Esophagus muscularis mucosa (tissue), 4 donors: ENCODE measurements at regions not wholly inside any gene's neighbourhood (a gene's known extent, or its start where the extent isn't known, plus 50 kb on each side); places are given as distances from the start of the nearest gene placed in this dataset.

Source experiments
- DNase-seq: peaks from one replicate; pipeline ENCODE4 v3.0.0-alpha.2; 2017; ENCODE audit errors: extremely low spot score
- H3K27ac ChIP-seq, 4 donors: fragments of 200-600 bp; sonication (generic); replicated peaks in 1 of 4; 1 replicate in 3 of 4; 2 replicates in 1 of 4; pipeline ENCODE4 v1.5.1; 2016 to 2019; ENCODE audit warnings: mild to moderate bottlenecking in 1 of 4
- H3K27me3 ChIP-seq, 4 donors: fragments of 200-600 bp; sonication (generic); one replicate each; pipeline versions ENCODE4 v1.5.1 to v1.6.0; 2016 to 2019
- H3K36me3 ChIP-seq, 4 donors: fragments of 200-600 bp; sonication (generic); one replicate each; pipeline ENCODE4 v1.5.1; 2016 to 2019
- H3K4me1 ChIP-seq, 4 donors: fragments of 200-600 bp; sonication (generic); one replicate each; pipeline ENCODE4 v1.5.1; 2016 to 2019
- H3K4me3 ChIP-seq, 4 donors: fragments of 200-600 bp; sonication (generic); 1 replicate in 2 of 4; 2 replicates in 2 of 4; pipeline ENCODE4 v1.5.1; 2016 to 2019; ENCODE audit warnings: mild to moderate bottlenecking in 4 of 4, moderate library complexity in 1 of 4
- H3K9me3 ChIP-seq, 4 donors: fragments of 200-600 bp; sonication (generic); 1 replicate in 3 of 4; 2 replicates in 1 of 4; pipeline ENCODE4 v1.5.1; 2016 to 2019
- EP300 ChIP-seq: sonication (generic); formaldehyde crosslinking; IDR thresholded peaks from one replicate; pipeline ENCODE4 v1.6.1; 2017; ENCODE audit warnings: antibody characterized with exemption
- POLR2A ChIP-seq: fragments of 450-650 bp; IDR thresholded peaks from one replicate; pipeline ENCODE4 v1.6.1; 2017; ENCODE audit warnings: antibody characterized with exemption, moderate library complexity, mild to moderate bottlenecking, low read depth
- POLR2AphosphoS5 ChIP-seq, 2 donors: sonication (generic); formaldehyde crosslinking; IDR thresholded peaks; one replicate each; pipeline ENCODE4 v1.6.1; 2017; ENCODE audit warnings: antibody characterized with exemption in 2 of 2
- WGBS: methylation state at CpG from one replicate; pipeline ENCODE4 v1.1.5; 2018; 5-methylcytosine and 5-hydroxymethylcytosine counted together
- intact Hi-C: fragments of 100-400 bp; cut with DNase I; formaldehyde crosslinking; loops from one replicate; pipeline ENCODE4 v1.15.1; 2023
- TF ChIP-seq, protein P1 (sequence below), 3 experiments: fragments of 200-600 bp in 2 of 3; fragments of 450-650 bp in 1 of 3; sonication (generic) in 2 of 3; IDR thresholded peaks; one replicate each; pipeline ENCODE4 v1.5.1; 2017 to 2019; ENCODE audit warnings: antibody characterized with exemption in 3 of 3, mild to moderate bottlenecking in 2 of 3, moderate library complexity in 1 of 3

DNA sequence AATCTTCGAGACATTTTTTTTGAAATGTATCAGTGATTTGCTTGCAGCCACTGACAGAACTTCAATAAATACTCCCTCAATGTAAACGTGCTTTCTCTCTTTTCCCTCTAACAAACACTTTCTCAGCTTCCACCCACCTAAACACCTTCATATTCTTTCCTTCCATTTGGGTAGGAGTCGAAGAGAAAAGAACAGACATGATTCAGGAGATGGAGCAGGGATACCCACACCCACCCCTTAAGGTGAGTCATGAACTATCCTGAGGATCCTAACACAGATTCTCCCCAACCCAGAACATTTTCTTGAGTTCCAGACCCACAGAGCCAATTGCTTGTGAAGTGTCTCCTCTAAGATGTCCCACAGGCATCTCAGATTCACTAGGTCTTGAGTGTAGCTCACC lies 488.8 kb downstream of the CDK5RAP2 start:
- Histone ChIP-seq H3K27ac (no peak overlapping the region), H3K4me1 (no peaks in the 10 kb centered on the region), H3K4me3 (no peak overlapping the region), H3K9me3 (peaks cover 0 to 2% (median under 1%) of the 10 kb centered on the region in 4 donors), H3K36me3 (no peaks in the 10 kb centered on the region), H3K27me3 (no peaks in the 10 kb centered on the region)
- WGBS: 51% methylated on average over 3 of the region's 3 CpGs
- no peak for TF ChIP-seq EP300
- TF ChIP-seq, protein P1, sequence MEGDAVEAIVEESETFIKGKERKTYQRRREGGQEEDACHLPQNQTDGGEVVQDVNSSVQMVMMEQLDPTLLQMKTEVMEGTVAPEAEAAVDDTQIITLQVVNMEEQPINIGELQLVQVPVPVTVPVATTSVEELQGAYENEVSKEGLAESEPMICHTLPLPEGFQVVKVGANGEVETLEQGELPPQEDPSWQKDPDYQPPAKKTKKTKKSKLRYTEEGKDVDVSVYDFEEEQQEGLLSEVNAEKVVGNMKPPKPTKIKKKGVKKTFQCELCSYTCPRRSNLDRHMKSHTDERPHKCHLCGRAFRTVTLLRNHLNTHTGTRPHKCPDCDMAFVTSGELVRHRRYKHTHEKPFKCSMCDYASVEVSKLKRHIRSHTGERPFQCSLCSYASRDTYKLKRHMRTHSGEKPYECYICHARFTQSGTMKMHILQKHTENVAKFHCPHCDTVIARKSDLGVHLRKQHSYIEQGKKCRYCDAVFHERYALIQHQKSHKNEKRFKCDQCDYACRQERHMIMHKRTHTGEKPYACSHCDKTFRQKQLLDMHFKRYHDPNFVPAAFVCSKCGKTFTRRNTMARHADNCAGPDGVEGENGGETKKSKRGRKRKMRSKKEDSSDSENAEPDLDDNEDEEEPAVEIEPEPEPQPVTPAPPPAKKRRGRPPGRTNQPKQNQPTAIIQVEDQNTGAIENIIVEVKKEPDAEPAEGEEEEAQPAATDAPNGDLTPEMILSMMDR (IDR thresholded peaks at IDR 0.05): no peak
- no peak for TF ChIP-seq POLR2A
- TF ChIP-seq POLR2AphosphoS5 (IDR thresholded peaks at IDR 0.05): no peak
- no peak for DNase-seq
- intact Hi-C loops: no loop called here

DNA sequence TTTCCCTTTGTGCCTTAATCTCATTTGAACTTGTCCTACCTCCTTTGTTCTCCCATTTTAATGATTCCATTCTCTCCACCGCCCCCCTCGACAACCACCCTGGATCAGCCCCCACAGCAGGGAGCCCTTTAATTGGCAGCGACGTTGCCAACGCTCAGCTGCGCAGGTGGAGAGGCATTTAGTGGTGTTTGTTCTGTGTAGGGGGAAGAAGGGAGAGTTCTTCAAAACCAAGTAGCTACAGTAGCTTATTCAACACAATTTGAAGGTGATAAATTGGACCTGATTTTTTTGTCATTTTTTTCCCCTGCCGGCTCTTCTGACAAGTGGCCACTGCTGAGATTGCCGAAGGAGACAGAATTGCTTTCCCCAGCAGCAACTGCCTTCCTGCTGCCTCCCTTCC lies 499.1 kb downstream of the CDK5RAP2 start:
- Histone ChIP-seq H3K36me3 (no peaks in the 10 kb centered on the region), H3K9me3 (peaks cover 0 to 17% (median 9%) of the 10 kb centered on the region in 4 donors), H3K27me3 (no peaks in the 10 kb centered on the region), H3K27ac (no peak overlapping the region), H3K4me3 (no peak overlapping the region), H3K4me1 (no peaks in the 10 kb centered on the region)
- no peak for DNase-seq
- 33% methylated on average over 8 of the region's 8 CpGs for WGBS
- TF ChIP-seq POLR2AphosphoS5 (IDR thresholded peaks at IDR 0.05) (no peak), EP300 (no peak), POLR2A (no peak)
- TF ChIP-seq, protein P1 (IDR thresholded peaks at IDR 0.05): no peak
- intact Hi-C loops: no loop called here

DNA sequence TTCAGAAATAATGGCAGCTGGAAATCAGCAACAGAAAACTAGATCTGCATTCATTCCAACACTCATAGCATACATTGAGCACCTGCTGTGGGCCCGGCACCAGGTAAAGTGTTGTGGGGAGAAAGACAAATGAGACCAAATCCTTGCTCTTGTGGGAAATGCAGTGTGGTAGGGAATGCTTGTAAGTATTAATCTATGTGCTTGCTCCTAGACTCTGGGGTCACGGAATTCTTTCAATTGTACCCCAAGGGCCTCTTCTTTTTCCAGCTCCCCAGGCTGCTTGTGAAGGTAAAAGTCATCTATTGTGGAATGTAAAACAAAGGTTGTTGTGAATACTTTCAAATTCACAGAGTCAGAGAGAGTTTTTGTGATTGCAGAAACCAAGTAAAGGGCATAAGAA lies 501.9 kb downstream of the CDK5RAP2 start:
- H3K4me1 ChIP-seq: no peaks in the 10 kb centered on the region
- H3K9me3 ChIP-seq: no peaks in the 10 kb centered on the region
- no peaks in the 10 kb centered on the region for H3K27me3 ChIP-seq
- H3K4me3 ChIP-seq: no peak overlapping the region
- 90% methylated on average over 2 of the region's 2 CpGs for WGBS
- no peaks in the 10 kb centered on the region for H3K36me3 ChIP-seq
- intact Hi-C loops: no loop called here
- no peak for DNase-seq
- TF ChIP-seq POLR2AphosphoS5 (IDR thresholded peaks at IDR 0.05) (no peak), EP300 (no peak), POLR2A (no peak)
- TF ChIP-seq, protein P1 (IDR thresholded peaks at IDR 0.05): no peak
- no peak overlapping the region for H3K27ac ChIP-seq

DNA sequence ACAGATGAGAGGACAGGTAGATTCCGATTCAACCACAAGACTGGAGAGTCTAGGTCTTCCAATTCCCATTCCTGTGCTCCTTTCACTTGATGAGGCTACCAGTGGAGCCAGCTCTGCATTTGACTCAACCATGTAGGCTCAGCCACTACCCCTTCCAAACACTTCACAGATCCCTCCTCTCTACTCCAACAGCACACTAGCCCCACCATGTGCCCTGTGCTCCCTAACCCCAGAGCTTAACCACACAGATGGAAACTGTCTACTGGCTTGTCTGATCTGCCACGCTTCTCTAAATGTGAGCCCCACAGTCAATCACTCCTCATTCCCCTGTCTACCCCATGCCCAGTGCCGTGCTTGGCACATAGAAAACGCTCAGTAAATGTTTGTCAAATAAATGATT lies 508.2 kb downstream of the CDK5RAP2 start:
- no peak overlapping the region for H3K4me3 ChIP-seq
- intact Hi-C loops: no loop called here
- WGBS: 58% methylated on average over 4 of the region's 4 CpGs
- no peaks in the 10 kb centered on the region for H3K9me3 ChIP-seq
- no peaks in the 10 kb centered on the region for H3K36me3 ChIP-seq
- no peak for DNase-seq
- peaks cover 0 to 3% (median under 1%) of the 10 kb centered on the region in 4 donors for H3K4me1 ChIP-seq
- H3K27ac ChIP-seq: no peak overlapping the region
- no peaks in the 10 kb centered on the region for H3K27me3 ChIP-seq
- TF ChIP-seq, protein P1 (IDR thresholded peaks at IDR 0.05): no peak
- TF ChIP-seq POLR2A (no peak), POLR2AphosphoS5 (IDR thresholded peaks at IDR 0.05) (no peak), EP300 (no peak)

DNA sequence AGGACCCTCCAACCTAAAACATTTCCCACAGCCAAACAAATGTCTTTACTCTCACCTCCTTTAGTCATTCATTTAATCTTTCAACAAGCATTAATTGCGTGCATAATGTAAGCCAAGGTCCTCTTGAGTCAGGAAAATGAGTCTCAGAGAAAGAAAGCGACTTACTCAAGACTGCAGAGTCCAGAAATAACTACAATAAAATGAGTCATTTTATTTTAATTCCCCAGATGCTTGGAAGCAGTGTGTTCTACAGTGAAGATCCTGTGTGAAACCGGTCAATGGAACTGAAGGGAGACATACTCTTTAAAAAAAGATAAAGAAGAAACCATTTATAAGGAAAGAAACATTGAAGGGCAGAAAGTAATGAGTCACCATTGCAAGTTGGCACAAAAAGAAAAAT lies 513.7 kb downstream of the CDK5RAP2 start:
- Histone ChIP-seq H3K4me3 (no peak overlapping the region), H3K27ac (no peak overlapping the region), H3K4me1 (peaks cover 0 to 12% (median 7%) of the 10 kb centered on the region in 4 donors), H3K9me3 (no peaks in the 10 kb centered on the region), H3K27me3 (no peaks in the 10 kb centered on the region), H3K36me3 (no peaks in the 10 kb centered on the region)
- no peak for TF ChIP-seq EP300
- no peak for TF ChIP-seq POLR2AphosphoS5 (IDR thresholded peaks at IDR 0.05)
- TF ChIP-seq, protein P1 (IDR thresholded peaks at IDR 0.05): no peak
- no peak for TF ChIP-seq POLR2A
- 27% methylated on average over 3 of the region's 3 CpGs for WGBS
- no peak for DNase-seq
- intact Hi-C loops: no loop called here
